Endothelial cell of umbilical vein (primary cell): ENCODE measurements at regions not wholly inside any gene's neighbourhood (a gene's known extent, or its start where the extent isn't known, plus 50 kb on each side); places are given as distances from the start of the nearest gene placed in this dataset.

Experiments
- BruUV-seq: library from RNA; stranded (reverse); fragments of 400-500 nt; replicated peaks from 2 replicates; lab custom pipeline; 2021; lab: Mats Ljungman, UMichigan
- CTCF ChIA-PET: fragments of 300-600, 350-600 bp; sonication (Branson Sonifier 250); formaldehyde crosslinking; loops from one replicate; lab custom pipeline; 2021; ENCODE audit warnings: antibody characterized with exemption, inconsistent platforms; lab: Charles Lee
- POLR2A ChIA-PET: fragments of 300-600, 350-600 bp; sonication (Branson Sonifier 250); formaldehyde crosslinking; loops from one replicate; lab custom pipeline; 2021; ENCODE audit warnings: antibody characterized with exemption, inconsistent platforms; lab: Charles Lee
- DNase-seq: peaks from one replicate; pipeline ENCODE4 v3.0.0-alpha.2; 2011; ENCODE audit warnings: low read depth, low spot score
- FAIRE-seq: peaks from 2 replicates; lab custom pipeline; 2011; peaks lifted over from hg19 to GRCh38; lab: Jason Lieb, UNC
- H2AFZ ChIP-seq: 2 replicates; pipeline ENCODE4 v1.6.0; 2012; ENCODE audit warnings: low read depth, low read length, control low read depth, inconsistent platforms
- H3K27ac ChIP-seq: 2 replicates; pipeline ENCODE4 v1.5.1; 2011; ENCODE audit warnings: low read depth, mild to moderate bottlenecking, control low read depth, low read length, moderate library complexity; ENCODE audit not compliant: insufficient read depth
- H3K27me3 ChIP-seq, 2 experiments: 2 replicates each; pipeline versions ENCODE4 v1.6.0 to v1.6.1; 2011; ENCODE audit warnings: low read length in 2 of 2, mixed read lengths in 1 of 2; ENCODE audit not compliant: control insufficient read depth in 2 of 2, insufficient read depth in 2 of 2
- H3K36me3 ChIP-seq, 2 experiments: 2 replicates in 1 of 2; 3 replicates in 1 of 2; pipeline ENCODE4 v1.5.1; 2011; ENCODE audit warnings: low read length in 2 of 2, mild to moderate bottlenecking in 1 of 2, moderate library complexity in 1 of 2; ENCODE audit not compliant: control insufficient read depth in 2 of 2, insufficient read depth in 2 of 2; ENCODE audit errors: extremely low read depth in 1 of 2
- H3K4me1 ChIP-seq: 3 replicates; pipeline ENCODE4 v1.5.1; 2011; ENCODE audit warnings: mild to moderate bottlenecking, low read length; ENCODE audit not compliant: control insufficient read depth, insufficient read depth; ENCODE audit errors: extremely low read depth
- H3K4me2 ChIP-seq: 2 replicates; pipeline ENCODE4 v1.6.1; 2011; ENCODE audit warnings: low read length, control low read depth, mixed read lengths; ENCODE audit not compliant: insufficient read depth
- H3K4me3 ChIP-seq, 3 experiments: fragments of 200-600 bp in 1 of 3; sonication (generic), shearing (Covaris generic) in 1 of 3; replicated peaks in 1 of 3; 2 replicates each; pipeline ENCODE4 v1.5.1; 2011 to 2016; ENCODE audit warnings: control low read depth in 3 of 3, low read length in 3 of 3, mild to moderate bottlenecking in 2 of 3, inconsistent platforms in 1 of 3, low read depth in 1 of 3, moderate library complexity in 1 of 3; ENCODE audit not compliant: insufficient read depth in 1 of 3
- H3K79me2 ChIP-seq: 2 replicates; pipeline ENCODE4 v1.6.0; 2012; ENCODE audit warnings: low read length, inconsistent platforms; ENCODE audit not compliant: control insufficient read depth, insufficient read depth
- H3K9ac ChIP-seq: replicated peaks from 2 replicates; pipeline ENCODE3; 2011; ENCODE audit warnings: low read length, control low read depth; ENCODE audit not compliant: insufficient read depth; ENCODE audit errors: extremely low read depth
- H3K9me1 ChIP-seq: replicated peaks from 3 replicates; pipeline ENCODE4 v1.6.0; 2011; ENCODE audit warnings: mild to moderate bottlenecking, low read length; ENCODE audit not compliant: control insufficient read depth, insufficient read depth; ENCODE audit errors: extremely low read depth
- H3K9me3 ChIP-seq: replicated peaks from 2 replicates; pipeline ENCODE4 v1.5.1; 2012; ENCODE audit warnings: low read length, inconsistent platforms; ENCODE audit not compliant: control insufficient read depth, insufficient read depth
- H4K20me1 ChIP-seq: replicated peaks from 2 replicates; pipeline ENCODE3; 2011; ENCODE audit warnings: mild to moderate bottlenecking, low read length; ENCODE audit not compliant: control insufficient read depth, insufficient read depth; ENCODE audit errors: extremely low read depth
- EZH2 ChIP-seq: IDR thresholded peaks from 2 replicates; pipeline ENCODE4 v1.6.1; 2012; ENCODE audit warnings: borderline replicate concordance, low read depth, mild to moderate bottlenecking, moderate library complexity, low read length, inconsistent platforms; ENCODE audit not compliant: severe bottlenecking
- GATA2 ChIP-seq: IDR thresholded peaks from 2 replicates; pipeline ENCODE4 v1.7.0; 2011; ENCODE audit warnings: low read depth, mild to moderate bottlenecking, moderate library complexity, mixed read lengths, low read length; ENCODE audit not compliant: insufficient read length, insufficient read depth
- JUN ChIP-seq: IDR thresholded peaks from 2 replicates; pipeline ENCODE4 v1.6.1; 2011; ENCODE audit warnings: borderline replicate concordance, low read depth; ENCODE audit not compliant: insufficient read length, insufficient read depth
- MYC ChIP-seq: IDR thresholded peaks from one replicate; pipeline ENCODE4 v1.6.1; 2011; ENCODE audit warnings: mild to moderate bottlenecking, low read depth, low read length
- POLR2A ChIP-seq: IDR thresholded peaks from 2 replicates; pipeline ENCODE4 v1.6.1; 2012; ENCODE audit warnings: low read depth, mild to moderate bottlenecking, control low read depth, low read length
- POLR2AphosphoS5 ChIP-seq: IDR thresholded peaks from 2 replicates; pipeline ENCODE4 v1.6.1; 2012; ENCODE audit warnings: low read depth, mild to moderate bottlenecking, control low read depth, low read length, moderate library complexity; ENCODE audit not compliant: insufficient read depth
- dilution Hi-C: fragments of 300-500 bp; cut with MboI; formaldehyde crosslinking; loops from one replicate; pipeline ENCODE4 v1.15.0; 2019; ENCODE audit warnings: low sequenced_read_pairs; ENCODE audit not compliant: extremely low pct_ligation_motif_present
- intact Hi-C: fragments of 100-400 bp; cut with micrococcal nuclease; formaldehyde crosslinking; loops from one replicate; pipeline ENCODE4 v1.10.0; 2022
- TF ChIP-seq, protein P1 (sequence below), 2 donors: IDR thresholded peaks; 1 replicate in 1 of 2; 2 replicates in 1 of 2; pipeline ENCODE4 v1.5.1; 2011; ENCODE audit warnings: low read length in 2 of 2, mild to moderate bottlenecking in 2 of 2, moderate library complexity in 2 of 2, control low read depth in 1 of 2, inconsistent platforms in 1 of 2, low read depth in 1 of 2; ENCODE audit not compliant: insufficient read depth in 1 of 2; ENCODE audit errors: extremely low read depth in 1 of 2
- TF ChIP-seq, protein P2 (sequence below): IDR thresholded peaks from 2 replicates; pipeline ENCODE4 v1.6.1; 2011; ENCODE audit not compliant: insufficient read depth, insufficient read length

DNA sequence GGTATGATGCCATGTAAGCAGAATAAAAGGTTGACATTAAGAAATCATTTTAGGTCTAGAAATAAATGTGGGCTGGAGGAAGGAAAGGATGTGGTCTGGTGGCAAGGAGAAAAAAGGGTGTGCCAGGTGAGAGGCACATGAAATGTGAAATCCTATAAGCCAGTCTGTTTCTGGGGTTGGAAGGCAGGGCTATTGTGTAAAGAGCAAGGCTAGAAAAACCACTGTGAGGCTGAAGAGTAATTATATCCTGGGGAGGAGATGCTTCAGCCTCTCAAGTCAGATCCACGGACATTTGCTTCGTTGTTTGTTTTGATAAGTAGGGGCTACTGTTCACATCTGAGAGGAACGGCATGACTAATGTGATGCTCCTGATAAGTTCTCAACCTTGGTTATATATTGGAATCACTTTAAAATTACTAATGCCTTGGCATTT, 77.5 kb upstream of the CTSC start:
- H3K79me2 ChIP-seq: no peaks in the 10 kb centered on the region
- H3K4me3 ChIP-seq: no peak overlapping the region
- CTCF ChIA-PET: interaction anchor here (0.7 to 3.3 kb wide), 7 partner anchors 13 to 87 kb away, joined by 3 to 10 read pairs (median 3); no protein-coding TSS in a partner anchor
- no peaks in the 10 kb centered on the region for H3K9me3 ChIP-seq
- dilution Hi-C loops (no loop called here), intact Hi-C loops (loop anchor here (1.0 kb wide), 2 partner anchors 13 to 78 kb away; partner anchors contain the start of gene CTSC)
- peak; percentile 48 for DNase-seq
- H3K27me3 ChIP-seq: no peaks in the 10 kb centered on the region
- peak overlapping the region; percentile 16 for H3K27ac ChIP-seq
- peak overlapping the region; percentile 55 for H3K4me2 ChIP-seq
- peak; percentile 80 for TF ChIP-seq GATA2
- no peak for TF ChIP-seq MYC
- no peaks in the 10 kb centered on the region for H3K9me1 ChIP-seq
- H3K36me3 ChIP-seq: no peaks in the 10 kb centered on the region
- no TSS peak for BruUV-seq
- POLR2A ChIA-PET: interaction anchor here (1.0 kb wide), 1 partner anchor 77 kb away, joined by 3 read pairs; the partner anchor contains the start of gene CTSC
- H2AFZ ChIP-seq: peak overlapping the region; percentile 36
- peaks cover 18% of the 10 kb centered on the region for H3K4me1 ChIP-seq
- FAIRE-seq: no peak
- H4K20me1 ChIP-seq: no peaks in the 10 kb centered on the region
- no peak overlapping the region for H3K9ac ChIP-seq

DNA sequence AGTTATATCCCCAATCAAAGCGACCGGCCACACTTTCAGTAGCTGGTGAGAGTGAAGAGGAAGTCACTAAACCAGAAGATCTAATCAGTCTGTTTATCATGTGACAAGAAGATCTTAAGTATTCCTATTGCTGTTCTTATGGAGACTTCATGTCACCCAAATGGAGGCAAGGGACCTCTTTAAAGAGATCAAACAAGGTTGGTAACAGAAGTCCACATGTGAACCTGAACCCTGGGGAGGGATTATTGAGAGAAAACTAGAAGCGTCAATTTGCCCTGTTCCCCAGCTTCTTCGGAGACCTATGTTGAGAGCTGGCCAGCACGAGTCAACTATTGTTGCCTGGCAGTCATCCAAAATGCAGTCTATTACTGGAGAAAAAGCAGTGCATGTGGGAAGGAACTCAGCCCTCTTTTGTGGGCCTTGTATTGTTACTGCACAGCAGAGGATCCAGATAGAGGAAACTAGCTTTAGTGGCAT, 76.9 kb upstream of the CTSC start:
- dilution Hi-C loops: no loop called here
- peak overlapping the region; percentile 55 for H3K4me2 ChIP-seq
- H3K9me3 ChIP-seq: no peaks in the 10 kb centered on the region
- no peaks in the 10 kb centered on the region for H3K9me1 ChIP-seq
- no peak overlapping the region for H2AFZ ChIP-seq
- H3K79me2 ChIP-seq: no peaks in the 10 kb centered on the region
- no peak overlapping the region for H3K27ac ChIP-seq
- H4K20me1 ChIP-seq: no peaks in the 10 kb centered on the region
- TF ChIP-seq, protein P1, sequence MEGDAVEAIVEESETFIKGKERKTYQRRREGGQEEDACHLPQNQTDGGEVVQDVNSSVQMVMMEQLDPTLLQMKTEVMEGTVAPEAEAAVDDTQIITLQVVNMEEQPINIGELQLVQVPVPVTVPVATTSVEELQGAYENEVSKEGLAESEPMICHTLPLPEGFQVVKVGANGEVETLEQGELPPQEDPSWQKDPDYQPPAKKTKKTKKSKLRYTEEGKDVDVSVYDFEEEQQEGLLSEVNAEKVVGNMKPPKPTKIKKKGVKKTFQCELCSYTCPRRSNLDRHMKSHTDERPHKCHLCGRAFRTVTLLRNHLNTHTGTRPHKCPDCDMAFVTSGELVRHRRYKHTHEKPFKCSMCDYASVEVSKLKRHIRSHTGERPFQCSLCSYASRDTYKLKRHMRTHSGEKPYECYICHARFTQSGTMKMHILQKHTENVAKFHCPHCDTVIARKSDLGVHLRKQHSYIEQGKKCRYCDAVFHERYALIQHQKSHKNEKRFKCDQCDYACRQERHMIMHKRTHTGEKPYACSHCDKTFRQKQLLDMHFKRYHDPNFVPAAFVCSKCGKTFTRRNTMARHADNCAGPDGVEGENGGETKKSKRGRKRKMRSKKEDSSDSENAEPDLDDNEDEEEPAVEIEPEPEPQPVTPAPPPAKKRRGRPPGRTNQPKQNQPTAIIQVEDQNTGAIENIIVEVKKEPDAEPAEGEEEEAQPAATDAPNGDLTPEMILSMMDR (IDR thresholded peaks at IDR 0.05; ENCODE audit: extremely low read depth in 1 of 2, insufficient read depth in 1 of 2, low read depth in 1 of 2, low read length in 2 of 2): no peak
- TF ChIP-seq POLR2AphosphoS5: no peak
- TF ChIP-seq POLR2A: no peak
- TF ChIP-seq, protein P2, sequence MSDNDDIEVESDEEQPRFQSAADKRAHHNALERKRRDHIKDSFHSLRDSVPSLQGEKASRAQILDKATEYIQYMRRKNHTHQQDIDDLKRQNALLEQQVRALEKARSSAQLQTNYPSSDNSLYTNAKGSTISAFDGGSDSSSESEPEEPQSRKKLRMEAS: no peak
- no peak for TF ChIP-seq MYC
- peak; percentile 53 for TF ChIP-seq GATA2
- no peak for TF ChIP-seq EZH2
- no peak for TF ChIP-seq JUN
- no peaks in the 10 kb centered on the region for H3K36me3 ChIP-seq
- H3K27me3 ChIP-seq: no peaks in the 10 kb centered on the region
- intact Hi-C loops: loop anchor here (1.0 kb wide), 2 partner anchors 12 to 77 kb away; partner anchors contain the start of gene CTSC
- BruUV-seq: no TSS peak
- ChIA-PET POLR2A (interaction anchor here (1.0 kb wide), 1 partner anchor 77 kb away, joined by 3 read pairs; the partner anchor contains the start of gene CTSC), CTCF (interaction anchor here (0.7 to 3.3 kb wide), 8 partner anchors 12 to 86 kb away, joined by 3 to 10 read pairs (median 3); no protein-coding TSS in a partner anchor)
- no peak overlapping the region for H3K4me3 ChIP-seq
- FAIRE-seq (peak; percentile 87), DNase-seq (peak; percentile 92)
- H3K4me1 ChIP-seq: peaks cover 18% of the 10 kb centered on the region
- no peak overlapping the region for H3K9ac ChIP-seq
